Stimulated activated naive CD4-positive, alpha-beta T cell treated with Interleukin-2 at 50 U/mL for 16 hours (primary cell): ENCODE measurements at regions not wholly inside any gene's neighbourhood (a gene's known extent, or its start where the extent isn't known, plus 50 kb on each side); places are given as distances from the start of the nearest gene placed in this dataset.
"Not testable (repeated sequence)": the region's sequence is repeated elsewhere in the genome, so short reads cannot be mapped to it uniquely, and the experiment has no call there.

Experiments used
- DNase-seq: peaks from one replicate; lab custom pipeline; 2025; lab: John Stamatoyannopoulos, UW

- no peak for DNase-seq
Measured at GRCh38 chr2:105496271-105496670, 97.4 kb upstream of the FHL2 start.

- DNase-seq = no peak
Measured at GRCh38 chr2:105494683-105495425, 96.0 kb upstream of the FHL2 start.

- DNase-seq = no peak
Measured at GRCh38 chr2:105490956-105491355, 92.1 kb upstream of the FHL2 start.

GRCh38 chr2:105490204-105490603 lies 91.4 kb upstream of the FHL2 start:
- no peak for DNase-seq

DNA sequence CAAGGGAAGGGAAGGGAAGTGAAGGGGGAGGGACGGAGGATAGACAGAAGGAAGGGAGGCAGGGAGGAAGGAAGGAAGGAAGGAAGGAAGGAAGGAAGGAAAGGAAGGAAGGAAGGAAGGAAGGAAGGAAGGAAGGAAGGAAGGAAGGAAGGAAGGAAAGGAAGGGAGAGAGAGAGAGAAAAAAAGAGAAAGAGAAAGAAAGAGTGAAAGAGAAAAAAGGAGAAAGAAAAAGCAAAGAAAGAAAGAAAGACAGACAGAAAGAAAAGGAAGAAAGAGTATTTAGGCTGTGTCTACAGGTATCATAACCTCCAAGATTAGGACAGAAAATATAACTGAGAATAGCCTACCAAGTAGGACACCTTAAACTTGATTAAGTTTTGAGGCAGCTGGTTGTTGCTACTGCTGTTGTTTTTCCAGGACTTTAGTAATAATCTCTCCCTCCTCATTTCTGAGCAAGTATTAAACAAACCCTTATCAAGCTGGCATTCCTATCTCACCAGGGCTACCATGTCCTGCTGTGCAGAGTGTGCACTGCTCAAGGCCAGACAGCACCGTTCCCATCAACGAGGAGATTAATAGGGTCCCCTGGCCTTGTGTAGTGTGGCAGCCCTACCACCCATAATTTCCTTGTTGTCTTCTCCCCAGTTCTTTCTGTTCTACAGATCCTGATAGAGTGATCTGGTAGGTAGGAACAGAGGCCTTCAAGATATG lies 90.5 kb upstream of the FHL2 start:
- DNase-seq = no peak

- no peak for DNase-seq
Measured at GRCh38 chr2:105488285-105488684, 89.4 kb upstream of the FHL2 start.

- DNase-seq = no peak
Measured at GRCh38 chr2:105487142-105488069, 88.6 kb upstream of the FHL2 start.

- DNase-seq = no peak
Measured at GRCh38 chr2:105486762-105487141, 87.9 kb upstream of the FHL2 start.

- no peak for DNase-seq
Measured at GRCh38 chr2:105478670-105479069, 79.8 kb upstream of the FHL2 start.

- not testable (repeated sequence) for DNase-seq
Measured at GRCh38 chr2:105477050-105477620, 78.3 kb upstream of the FHL2 start.

DNA sequence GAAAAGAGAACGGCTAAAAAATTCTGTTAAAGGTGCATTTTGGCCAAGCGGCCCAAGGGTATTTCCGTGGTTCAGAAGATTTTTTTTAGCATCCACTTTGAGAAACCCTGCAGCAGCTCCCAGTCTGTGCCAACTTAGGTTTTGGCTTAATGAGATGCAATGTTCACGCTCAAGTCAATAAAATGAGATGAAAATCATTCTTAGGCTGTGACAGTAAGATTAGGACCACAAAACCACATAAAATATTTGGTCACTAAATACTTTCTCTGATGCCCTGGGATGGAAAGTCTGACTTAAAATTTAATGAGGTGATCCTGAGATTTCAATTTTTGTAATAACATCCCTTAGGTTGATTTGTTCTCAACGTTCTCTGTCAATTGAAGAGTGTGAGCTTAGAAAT lies 74.2 kb upstream of the FHL2 start:
- no peak for DNase-seq

DNA sequence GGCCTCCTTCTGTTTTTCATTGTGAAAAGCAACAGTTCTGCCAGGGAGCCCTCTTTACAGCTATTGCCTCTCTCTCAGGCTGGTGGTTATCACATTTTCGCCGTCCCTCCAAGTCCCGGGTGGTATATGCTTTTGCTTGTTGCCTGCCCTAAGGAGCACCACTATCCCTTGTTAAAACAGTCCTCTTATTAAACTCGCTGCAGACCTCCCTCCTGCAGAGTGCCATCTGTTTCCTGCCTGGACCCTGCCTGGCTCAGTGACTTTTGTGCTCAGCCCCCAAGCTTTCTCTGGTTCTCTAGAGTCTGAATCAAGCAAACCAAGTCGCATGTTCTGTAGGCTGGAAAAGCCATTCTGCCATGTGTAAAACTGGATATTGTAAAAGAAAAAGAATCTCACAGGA lies 72.1 kb upstream of the FHL2 start:
- no peak for DNase-seq

DNA sequence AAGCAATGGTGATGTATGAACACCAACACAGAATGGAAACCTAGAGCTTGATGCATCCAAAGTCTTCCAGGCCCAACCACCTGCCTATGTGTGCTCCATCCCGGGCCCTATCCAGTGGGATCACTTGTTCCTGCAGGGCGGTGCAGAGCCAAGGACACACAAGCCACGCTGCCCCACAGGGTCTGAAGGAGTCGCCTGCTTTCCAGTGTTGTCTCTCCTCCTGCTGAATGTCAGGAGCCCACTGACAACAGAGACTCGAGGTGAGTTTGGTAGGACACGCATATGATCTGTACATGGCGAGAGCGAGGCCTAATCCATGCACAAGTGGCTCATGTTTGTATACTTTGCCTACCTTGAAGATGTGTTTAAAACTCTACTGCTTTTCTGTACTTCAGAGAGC lies 70.9 kb upstream of the FHL2 start:
- no peak for DNase-seq

DNA sequence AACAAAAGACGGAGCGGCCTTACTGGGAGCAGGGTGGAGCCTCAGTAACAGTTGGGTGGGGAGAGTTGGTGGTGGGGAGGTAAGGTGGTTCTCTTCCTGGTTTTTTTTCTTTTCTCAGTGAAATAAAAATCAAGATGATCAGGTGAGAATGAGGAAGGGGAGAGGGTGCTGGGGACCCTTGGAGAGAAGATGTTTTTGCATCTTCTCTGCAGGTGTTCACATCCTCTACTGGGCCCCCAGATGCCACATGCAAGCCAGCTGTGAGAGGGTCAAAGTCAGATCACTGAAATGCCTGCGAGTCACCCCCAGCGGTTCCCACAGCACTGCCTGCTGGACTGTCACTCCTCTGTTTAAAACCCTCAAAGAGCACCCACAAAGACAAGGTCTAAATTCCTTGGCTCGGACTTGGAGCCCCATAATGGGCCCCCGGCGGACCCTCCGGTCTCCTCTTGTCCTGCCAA lies 69.8 kb upstream of the FHL2 start:
- DNase-seq = no peak

DNA sequence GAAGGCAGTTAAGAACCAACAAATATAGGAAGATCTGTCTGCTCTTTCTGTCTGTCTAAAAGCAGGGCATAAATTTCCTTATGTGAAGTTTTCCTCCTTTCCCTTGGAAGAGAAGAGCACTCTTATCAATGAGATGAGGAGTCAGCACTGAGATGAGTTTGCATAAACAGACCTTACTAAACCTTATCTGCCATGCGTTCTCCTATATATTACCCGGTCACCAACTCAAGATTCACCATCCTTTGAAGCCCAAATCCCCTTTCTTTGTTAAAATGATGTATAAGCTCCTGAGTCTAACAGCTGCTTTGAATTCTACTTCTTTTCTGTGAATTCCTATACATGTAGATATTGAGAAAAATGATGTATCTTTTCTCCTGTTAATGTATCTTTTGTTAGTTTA lies 65.5 kb upstream of the FHL2 start:
- DNase-seq = no peak

DNA sequence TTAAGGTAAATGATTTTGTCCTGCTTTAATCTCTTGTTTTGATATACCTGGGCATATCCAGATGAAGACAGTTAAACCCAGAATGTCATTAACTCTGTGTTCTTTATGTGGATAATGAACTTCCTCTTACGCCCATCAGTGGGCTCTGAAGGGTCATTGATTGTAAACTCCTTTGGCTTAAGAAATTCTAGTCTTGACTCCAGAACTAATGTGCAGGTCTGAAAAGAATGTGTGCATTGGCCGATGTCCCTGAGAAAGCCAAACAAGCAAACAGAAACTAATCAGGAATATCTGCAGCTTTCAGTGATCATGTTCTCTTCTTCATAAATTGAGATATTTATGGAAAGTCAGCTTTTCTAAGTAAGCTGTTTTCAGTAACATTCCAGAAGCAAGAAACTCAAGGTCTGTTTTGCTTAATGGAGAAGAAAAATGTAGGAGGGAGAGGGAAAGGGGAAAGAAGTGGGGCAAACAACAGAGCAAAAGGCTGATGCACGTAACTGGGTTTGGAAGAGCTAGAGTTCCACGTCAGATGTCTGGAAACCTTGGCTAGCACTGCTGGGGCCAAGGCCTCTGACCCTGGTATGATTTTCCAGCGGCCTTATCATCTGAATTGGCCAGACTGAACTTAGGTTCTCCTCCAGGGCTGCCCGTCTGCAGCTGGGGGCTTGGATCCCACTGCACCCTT lies 61.3 kb upstream of the FHL2 start:
- DNase-seq = no peak

DNA sequence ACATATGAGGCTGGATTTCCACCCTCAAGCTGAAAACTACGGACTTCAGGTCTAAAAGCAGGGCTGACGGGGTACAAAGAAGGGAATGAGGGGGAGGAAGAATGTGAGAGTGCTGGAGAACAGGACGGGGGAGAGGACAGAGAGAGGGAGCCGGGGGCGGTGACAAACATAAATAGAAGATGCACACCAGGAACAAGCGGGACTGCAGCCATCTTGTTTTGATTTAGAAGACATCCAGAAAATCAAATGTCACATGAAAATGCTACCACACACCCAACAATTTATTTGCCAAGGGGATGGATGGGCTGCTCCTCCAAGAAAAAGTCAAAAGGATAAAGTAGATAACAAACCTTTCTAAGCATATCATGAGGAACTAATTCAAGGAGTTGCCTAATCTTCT lies 59.2 kb upstream of the FHL2 start:
- no peak for DNase-seq

- DNase-seq = no peak
Measured at GRCh38 chr2:105455488-105456003, 56.7 kb upstream of the FHL2 start.

GRCh38 chr2:105454801-105455485 lies 56.1 kb upstream of the FHL2 start:
- no peak for DNase-seq

DNA sequence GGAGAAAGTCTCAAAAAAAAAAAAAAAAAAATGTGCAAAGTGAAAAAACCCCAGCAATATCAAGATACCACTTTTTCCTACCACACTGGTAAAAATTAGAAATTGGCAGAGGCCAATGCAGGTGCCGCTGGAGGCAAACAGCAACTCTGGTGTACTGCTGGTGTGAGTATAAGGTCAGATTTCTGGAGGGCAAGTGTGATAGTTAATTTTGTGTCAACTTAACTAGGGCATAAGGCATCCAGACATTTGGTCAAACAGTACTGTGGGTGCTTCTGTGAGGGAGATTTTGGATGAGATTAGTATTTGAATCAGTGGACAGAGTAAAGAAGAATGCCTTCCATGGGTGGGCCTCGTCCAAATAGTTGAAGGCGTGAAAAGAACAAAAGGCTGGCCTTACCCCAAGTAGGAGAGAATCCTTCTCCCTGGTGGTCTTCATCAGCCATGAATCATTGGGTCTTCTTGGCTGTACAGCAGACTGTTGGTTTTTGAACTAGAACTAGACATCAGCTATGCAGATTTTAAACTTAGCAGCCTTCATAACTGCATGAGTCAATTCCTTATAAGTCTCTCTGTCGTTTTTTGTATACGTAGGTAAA lies 52.8 kb upstream of the FHL2 start:
- DNase-seq = no peak
